ENCODE measurements at regions not wholly inside any gene's neighbourhood (a gene's known extent, or its start where the extent isn't known, plus 50 kb on each side); places are given as distances from the start of the nearest gene placed in this dataset.
"Not testable (repeated sequence)": the region's sequence is repeated elsewhere in the genome, so short reads cannot be mapped to it uniquely, and the experiment has no call there.

GRCh38 chr1:14350197-14350596, 248.3 kb upstream of the KAZN start:
- Histone ChIP-seq H3K27me3 (ENCODE audit: control insufficient read depth in 2 of 2, insufficient read depth in 1 of 2, low read length in 1 of 2) (no peaks in the 10 kb centered on the region), H3K9me3 (ENCODE audit: control insufficient read depth in 2 of 2, insufficient read depth in 1 of 2, low read length in 1 of 2) (no peaks in the 10 kb centered on the region), H3K27ac (ENCODE audit: low read depth in 1 of 2, low read length in 1 of 2) (no peak overlapping the region), H3K4me3 (ENCODE audit: low read length in 2 of 2) (no peak overlapping the region), H3K36me3 (ENCODE audit: control insufficient read depth in 2 of 2, insufficient read depth in 2 of 2, low read length in 1 of 2) (no peaks in the 10 kb centered on the region), H3K4me1 (ENCODE audit: control insufficient read depth in 2 of 2, insufficient read depth in 2 of 2, low read length in 2 of 2) (no peaks in the 10 kb centered on the region)
- 88% methylated on average over 2 of the region's 2 CpGs for WGBS
- DNase-seq (ENCODE audit: low read depth in 6 of 9, low spot score in 9 of 9) = no peak

GRCh38 chr1:14352897-14353296, 245.6 kb upstream of the KAZN start:
- no peak for DNase-seq (ENCODE audit: low read depth in 6 of 9, low spot score in 9 of 9)
- H3K9me3 ChIP-seq (ENCODE audit: control insufficient read depth in 2 of 2, insufficient read depth in 1 of 2, low read length in 1 of 2) = no peaks in the 10 kb centered on the region
- H3K27me3 ChIP-seq (ENCODE audit: control insufficient read depth in 2 of 2, insufficient read depth in 1 of 2, low read length in 1 of 2) = no peaks in the 10 kb centered on the region
- H3K27ac ChIP-seq (ENCODE audit: low read depth in 1 of 2, low read length in 1 of 2) = no peak overlapping the region
- no peak overlapping the region for H3K4me3 ChIP-seq (ENCODE audit: low read length in 2 of 2)
- H3K4me1 ChIP-seq (ENCODE audit: control insufficient read depth in 2 of 2, insufficient read depth in 2 of 2, low read length in 2 of 2) = no peaks in the 10 kb centered on the region
- no peaks in the 10 kb centered on the region for H3K36me3 ChIP-seq (ENCODE audit: control insufficient read depth in 2 of 2, insufficient read depth in 2 of 2, low read length in 1 of 2)
- WGBS = 97% methylated on average over 6 of the region's 6 CpGs

- not testable (repeated sequence) for H3K36me3 ChIP-seq (ENCODE audit: control insufficient read depth in 2 of 2, insufficient read depth in 2 of 2, low read length in 1 of 2); H3K9me3 ChIP-seq (ENCODE audit: control insufficient read depth in 2 of 2, insufficient read depth in 1 of 2, low read length in 1 of 2); H3K4me3 ChIP-seq (ENCODE audit: low read length in 2 of 2); H3K27ac ChIP-seq (ENCODE audit: low read depth in 1 of 2, low read length in 1 of 2); DNase-seq (ENCODE audit: low read depth in 6 of 9, low spot score in 9 of 9); H3K27me3 ChIP-seq (ENCODE audit: control insufficient read depth in 2 of 2, insufficient read depth in 1 of 2, low read length in 1 of 2); H3K4me1 ChIP-seq (ENCODE audit: control insufficient read depth in 2 of 2, insufficient read depth in 2 of 2, low read length in 2 of 2)
- 42% methylated on average over 6 of the region's 6 CpGs for WGBS
Measured at GRCh38 chr1:14361005-14361404, 237.5 kb upstream of the KAZN start.

- Histone ChIP-seq H3K9me3 (ENCODE audit: control insufficient read depth in 2 of 2, insufficient read depth in 1 of 2, low read length in 1 of 2) (peaks cover 0 to 7% of the 10 kb centered on the region in 2 donors), H3K4me3 (ENCODE audit: low read length in 2 of 2) (no peak overlapping the region), H3K27ac (ENCODE audit: low read depth in 1 of 2, low read length in 1 of 2) (no peak overlapping the region), H3K27me3 (ENCODE audit: control insufficient read depth in 2 of 2, insufficient read depth in 1 of 2, low read length in 1 of 2) (no peaks in the 10 kb centered on the region), H3K36me3 (ENCODE audit: control insufficient read depth in 2 of 2, insufficient read depth in 2 of 2, low read length in 1 of 2) (no peaks in the 10 kb centered on the region), H3K4me1 (ENCODE audit: control insufficient read depth in 2 of 2, insufficient read depth in 2 of 2, low read length in 2 of 2) (no peaks in the 10 kb centered on the region)
- WGBS = 98% methylated on average over 1 of the region's 1 CpG
- DNase-seq (ENCODE audit: low read depth in 6 of 9, low spot score in 9 of 9) = no peak
Measured at GRCh38 chr1:14362331-14362730, 236.2 kb upstream of the KAZN start.

GRCh38 chr1:14363036-14363590, 235.4 kb upstream of the KAZN start:
- no peak for DNase-seq (ENCODE audit: low read depth in 6 of 9, low spot score in 9 of 9)
- Histone ChIP-seq H3K36me3 (ENCODE audit: control insufficient read depth in 2 of 2, insufficient read depth in 2 of 2, low read length in 1 of 2) (no peaks in the 10 kb centered on the region), H3K9me3 (ENCODE audit: control insufficient read depth in 2 of 2, insufficient read depth in 1 of 2, low read length in 1 of 2) (peaks cover 0 to 7% of the 10 kb centered on the region in 2 donors), H3K27me3 (ENCODE audit: control insufficient read depth in 2 of 2, insufficient read depth in 1 of 2, low read length in 1 of 2) (no peaks in the 10 kb centered on the region), H3K4me1 (ENCODE audit: control insufficient read depth in 2 of 2, insufficient read depth in 2 of 2, low read length in 2 of 2) (no peaks in the 10 kb centered on the region), H3K4me3 (ENCODE audit: low read length in 2 of 2) (no peak overlapping the region), H3K27ac (ENCODE audit: low read depth in 1 of 2, low read length in 1 of 2) (no peak overlapping the region)
- WGBS = 80% methylated on average over 5 of the region's 5 CpGs

GRCh38 chr1:14363707-14364413, 234.6 kb upstream of the KAZN start:
- WGBS = 82% methylated on average over 11 of the region's 11 CpGs
- Histone ChIP-seq H3K36me3 (ENCODE audit: control insufficient read depth in 2 of 2, insufficient read depth in 2 of 2, low read length in 1 of 2) (no peaks in the 10 kb centered on the region), H3K27me3 (ENCODE audit: control insufficient read depth in 2 of 2, insufficient read depth in 1 of 2, low read length in 1 of 2) (no peaks in the 10 kb centered on the region), H3K9me3 (ENCODE audit: control insufficient read depth in 2 of 2, insufficient read depth in 1 of 2, low read length in 1 of 2) (peaks cover 0 to 7% of the 10 kb centered on the region in 2 donors), H3K4me3 (ENCODE audit: low read length in 2 of 2) (no peak overlapping the region), H3K27ac (ENCODE audit: low read depth in 1 of 2, low read length in 1 of 2) (no peak overlapping the region), H3K4me1 (ENCODE audit: control insufficient read depth in 2 of 2, insufficient read depth in 2 of 2, low read length in 2 of 2) (no peaks in the 10 kb centered on the region)
- peak in 1 of 9 donors; percentile 13 for DNase-seq (ENCODE audit: low read depth in 6 of 9, low spot score in 9 of 9)

- H3K36me3 ChIP-seq (ENCODE audit: control insufficient read depth in 2 of 2, insufficient read depth in 2 of 2, low read length in 1 of 2) = no peaks in the 10 kb centered on the region
- peaks cover 2 to 3% of the 10 kb centered on the region in 2 donors for H3K4me1 ChIP-seq (ENCODE audit: control insufficient read depth in 2 of 2, insufficient read depth in 2 of 2, low read length in 2 of 2)
- no peaks in the 10 kb centered on the region for H3K27me3 ChIP-seq (ENCODE audit: control insufficient read depth in 2 of 2, insufficient read depth in 1 of 2, low read length in 1 of 2)
- peaks cover 0 to 7% of the 10 kb centered on the region in 2 donors for H3K9me3 ChIP-seq (ENCODE audit: control insufficient read depth in 2 of 2, insufficient read depth in 1 of 2, low read length in 1 of 2)
- H3K27ac ChIP-seq (ENCODE audit: low read depth in 1 of 2, low read length in 1 of 2) = no peak overlapping the region
- H3K4me3 ChIP-seq (ENCODE audit: low read length in 2 of 2) = no peak overlapping the region
- DNase-seq (ENCODE audit: low read depth in 6 of 9, low spot score in 9 of 9) = no peak
- WGBS = 89% methylated on average over 13 of the region's 13 CpGs
Measured at GRCh38 chr1:14365301-14365988, 233.0 kb upstream of the KAZN start.

- 47% methylated on average over 18 of the region's 18 CpGs for WGBS
- Histone ChIP-seq H3K27me3 (ENCODE audit: control insufficient read depth in 2 of 2, insufficient read depth in 1 of 2, low read length in 1 of 2) (no peaks in the 10 kb centered on the region), H3K4me1 (ENCODE audit: control insufficient read depth in 2 of 2, insufficient read depth in 2 of 2, low read length in 2 of 2) (peaks cover 2 to 3% of the 10 kb centered on the region in 2 donors), H3K27ac (ENCODE audit: low read depth in 1 of 2, low read length in 1 of 2) (no peak overlapping the region), H3K4me3 (ENCODE audit: low read length in 2 of 2) (no peak overlapping the region), H3K36me3 (ENCODE audit: control insufficient read depth in 2 of 2, insufficient read depth in 2 of 2, low read length in 1 of 2) (no peaks in the 10 kb centered on the region), H3K9me3 (ENCODE audit: control insufficient read depth in 2 of 2, insufficient read depth in 1 of 2, low read length in 1 of 2) (no peaks in the 10 kb centered on the region)
- no peak for DNase-seq (ENCODE audit: low read depth in 6 of 9, low spot score in 9 of 9)
Measured at GRCh38 chr1:14366091-14367018, 232.1 kb upstream of the KAZN start.
